LNCAP (cell line): ENCODE measurements at regions not wholly inside any gene's neighbourhood (a gene's known extent, or its start where the extent isn't known, plus 50 kb on each side); places are given as distances from the start of the nearest gene placed in this dataset.

ENCODE experiments used
- TF ChIP-seq, protein P1 (sequence below): fragments of 450-650 bp; IDR thresholded peaks from 2 replicates; pipeline ENCODE4 v1.5.1; 2017; ENCODE audit warnings: mild to moderate bottlenecking

DNA sequence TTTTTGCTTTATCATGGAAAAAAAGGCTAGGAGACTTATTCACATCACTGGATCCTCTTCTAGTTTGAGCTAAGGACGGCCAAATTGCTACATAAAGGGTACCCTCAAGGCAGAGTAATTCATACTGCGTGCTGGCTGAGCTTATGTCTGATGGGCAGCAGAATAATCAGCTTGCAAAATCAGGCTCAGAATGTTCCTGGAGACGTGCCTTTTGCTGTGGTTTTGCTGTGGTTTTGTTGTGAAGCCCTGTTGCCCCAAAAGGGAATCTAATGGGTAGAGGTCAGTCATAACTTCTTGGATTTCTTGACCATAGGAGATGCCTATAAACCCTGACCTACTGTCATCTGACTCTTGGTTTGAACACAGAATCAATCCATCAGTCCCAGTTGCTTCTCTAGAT is 189.9 kb downstream of the SOX2 start:
- TF ChIP-seq, protein P1, sequence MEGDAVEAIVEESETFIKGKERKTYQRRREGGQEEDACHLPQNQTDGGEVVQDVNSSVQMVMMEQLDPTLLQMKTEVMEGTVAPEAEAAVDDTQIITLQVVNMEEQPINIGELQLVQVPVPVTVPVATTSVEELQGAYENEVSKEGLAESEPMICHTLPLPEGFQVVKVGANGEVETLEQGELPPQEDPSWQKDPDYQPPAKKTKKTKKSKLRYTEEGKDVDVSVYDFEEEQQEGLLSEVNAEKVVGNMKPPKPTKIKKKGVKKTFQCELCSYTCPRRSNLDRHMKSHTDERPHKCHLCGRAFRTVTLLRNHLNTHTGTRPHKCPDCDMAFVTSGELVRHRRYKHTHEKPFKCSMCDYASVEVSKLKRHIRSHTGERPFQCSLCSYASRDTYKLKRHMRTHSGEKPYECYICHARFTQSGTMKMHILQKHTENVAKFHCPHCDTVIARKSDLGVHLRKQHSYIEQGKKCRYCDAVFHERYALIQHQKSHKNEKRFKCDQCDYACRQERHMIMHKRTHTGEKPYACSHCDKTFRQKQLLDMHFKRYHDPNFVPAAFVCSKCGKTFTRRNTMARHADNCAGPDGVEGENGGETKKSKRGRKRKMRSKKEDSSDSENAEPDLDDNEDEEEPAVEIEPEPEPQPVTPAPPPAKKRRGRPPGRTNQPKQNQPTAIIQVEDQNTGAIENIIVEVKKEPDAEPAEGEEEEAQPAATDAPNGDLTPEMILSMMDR = no peak

DNA sequence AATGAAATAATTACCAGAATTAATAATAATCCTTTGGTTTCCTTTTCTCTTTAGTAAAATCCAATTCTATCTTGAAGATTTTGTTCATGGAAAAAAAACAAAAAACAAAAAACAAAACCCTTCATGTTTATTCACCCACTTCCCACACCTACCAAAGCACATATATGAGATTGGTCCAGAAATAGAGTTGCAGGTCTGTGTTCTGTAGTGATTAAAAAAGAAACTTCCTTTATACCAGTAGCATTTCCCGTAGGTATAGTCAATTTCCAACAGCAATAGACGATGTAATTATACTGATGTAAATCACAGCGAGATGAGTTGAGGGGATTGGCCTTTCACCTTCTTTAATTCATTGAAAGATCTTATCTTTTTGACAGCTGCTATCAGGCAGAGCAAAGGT is 194.6 kb downstream of the SOX2 start:
- TF ChIP-seq, protein P1 = no peak

DNA sequence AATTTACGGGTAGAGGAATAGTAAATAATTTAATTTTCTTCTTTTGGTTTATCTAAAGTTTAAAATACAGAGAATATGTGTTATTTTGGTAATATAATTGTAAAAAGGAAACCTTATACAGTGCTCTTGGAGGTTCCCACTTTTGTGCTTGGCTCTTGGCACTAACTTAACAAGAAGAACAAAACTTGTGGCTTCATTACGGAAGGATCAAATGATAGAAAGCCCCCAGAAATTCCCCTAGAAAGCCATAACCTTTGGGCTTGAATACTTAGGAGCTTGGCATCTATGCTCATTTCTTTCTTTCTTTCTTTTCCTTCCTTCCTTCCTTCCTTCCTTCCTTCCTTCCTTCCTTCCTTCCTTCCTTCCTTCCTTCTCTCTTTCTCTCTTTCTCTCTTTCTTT is 197.5 kb downstream of the SOX2 start:
- TF ChIP-seq, protein P1 = no peak

- TF ChIP-seq, protein P1 = no peak
Measured at GRCh38 chr3:181912384-181912783, 200.7 kb downstream of the SOX2 start.

DNA sequence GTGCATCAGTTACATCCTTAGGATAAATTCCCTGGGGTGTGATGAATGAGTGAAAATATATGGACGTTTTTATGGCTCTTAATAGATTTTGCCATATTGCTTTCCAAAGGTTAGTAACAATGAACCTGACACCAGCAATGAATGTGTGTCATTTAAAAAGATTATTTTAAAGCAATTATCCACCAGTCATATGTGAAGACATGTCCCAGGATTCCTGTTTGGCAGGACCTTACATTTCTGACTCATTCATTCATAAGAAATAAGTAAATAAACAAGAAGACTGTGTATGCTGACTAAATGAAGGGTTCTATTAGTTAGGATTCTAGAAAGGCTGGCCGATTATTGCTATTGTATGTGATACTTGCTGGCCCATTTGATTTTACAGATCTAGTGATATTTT is 201.5 kb downstream of the SOX2 start:
- TF ChIP-seq, protein P1 = no peak

GRCh38 chr3:181915551-181915950 is 203.8 kb downstream of the SOX2 start:
- TF ChIP-seq, protein P1 = no peak

DNA sequence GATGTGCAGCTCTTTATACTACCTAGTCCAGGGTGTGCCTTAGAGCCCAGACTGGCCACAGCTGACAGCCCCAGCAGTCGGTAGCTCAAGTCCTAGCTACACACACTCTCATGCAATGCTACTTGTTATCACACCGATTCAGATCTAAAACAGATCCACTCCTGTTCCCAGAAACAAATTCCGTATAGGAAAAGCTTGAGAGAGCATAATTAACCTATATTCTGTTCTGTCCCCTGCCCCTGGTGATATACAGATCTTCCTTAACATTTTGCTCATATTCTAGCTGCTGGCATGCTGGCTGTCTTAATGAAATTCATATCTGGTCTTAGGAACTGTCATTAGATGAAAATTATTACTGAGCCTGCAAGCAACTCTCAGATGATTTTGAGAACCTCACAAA is 204.3 kb downstream of the SOX2 start:
- TF ChIP-seq, protein P1 = no peak

- TF ChIP-seq, protein P1 = no peak
Measured at GRCh38 chr3:181917027-181917426, 205.3 kb downstream of the SOX2 start.
